GM23338 (cell line): ENCODE measurements at regions not wholly inside any gene's neighbourhood (a gene's known extent, or its start where the extent isn't known, plus 50 kb on each side); places are given as distances from the start of the nearest gene placed in this dataset.

Experiments used
- ATAC-seq: fragments of 200-7000 bp; cut with Tn5 transposase; 3 replicates; pipeline ENCODE4 v1.9.1; 2020
- DNase-seq: peaks from one replicate; pipeline ENCODE4 v3.0.0-alpha.2; 2015; ENCODE audit warnings: low spot score
- H2AFZ ChIP-seq: fragments of 200-600 bp; sonication (generic); 2 replicates; pipeline ENCODE4 v1.8.0; 2016; ENCODE audit warnings: antibody characterized with exemption, mild to moderate bottlenecking, moderate library complexity
- H3F3A ChIP-seq: fragments of 200-600 bp; sonication (generic); replicated peaks from 2 replicates; pipeline ENCODE4 v1.8.0; 2017; ENCODE audit warnings: antibody characterized with exemption, mixed run types, low read depth
- H3K27ac ChIP-seq: fragments of 200-600 bp; sonication (generic); 2 replicates; pipeline ENCODE4 v1.6.1; 2016; ENCODE audit warnings: low read depth
- H3K27me3 ChIP-seq: fragments of 200-600 bp; sonication (generic); 2 replicates; pipeline ENCODE4 v1.8.0; 2016; ENCODE audit warnings: mild to moderate bottlenecking, mixed run types, moderate library complexity; ENCODE audit not compliant: insufficient read depth
- H3K36me3 ChIP-seq: fragments of 200-600 bp; sonication (generic); 2 replicates; pipeline ENCODE4 v1.8.0; 2016; ENCODE audit warnings: mild to moderate bottlenecking; ENCODE audit not compliant: insufficient read depth
- H3K4me1 ChIP-seq: fragments of 200-600 bp; sonication (generic); 2 replicates; pipeline ENCODE4 v1.8.0; 2016; ENCODE audit warnings: mild to moderate bottlenecking, moderate library complexity; ENCODE audit not compliant: insufficient read depth
- H3K4me2 ChIP-seq: fragments of 200-600 bp; sonication (generic); 2 replicates; pipeline ENCODE4 v1.7.1; 2017; ENCODE audit warnings: mixed run types
- H3K4me3 ChIP-seq: fragments of 200-600 bp; sonication (generic); 2 replicates; pipeline ENCODE4 v1.6.1; 2016; ENCODE audit warnings: mixed run types
- H3K79me2 ChIP-seq: fragments of 200-600 bp; sonication (generic); replicated peaks from 2 replicates; pipeline ENCODE4 v1.8.0; 2017; ENCODE audit warnings: mild to moderate bottlenecking; ENCODE audit not compliant: insufficient read depth
- H3K9me2 ChIP-seq: fragments of 200-600 bp; sonication (generic); 2 replicates; pipeline ENCODE4 v1.8.0; 2017; ENCODE audit not compliant: insufficient read depth
- H4K20me1 ChIP-seq: fragments of 200-600 bp; sonication (generic); replicated peaks from 2 replicates; pipeline ENCODE4 v1.8.0; 2017; ENCODE audit warnings: mild to moderate bottlenecking; ENCODE audit not compliant: insufficient read depth
- H3K27ac Mint-ChIP-seq: 2 replicates; pipeline ENCODE4 v1.8.0; 2020; ENCODE audit warnings: inconsistent platforms, mild to moderate bottlenecking, moderate library complexity, mixed read lengths
- H3K27me3 Mint-ChIP-seq: 3 replicates; pipeline ENCODE4 v1.8.0; 2022; ENCODE audit warnings: low read depth, mild to moderate bottlenecking, moderate library complexity, mixed read lengths, inconsistent platforms; ENCODE audit not compliant: insufficient read depth, poor library complexity
- H3K36me3 Mint-ChIP-seq: 3 replicates; pipeline ENCODE4 v1.8.0; 2021; ENCODE audit warnings: low read depth, mild to moderate bottlenecking, inconsistent platforms, moderate library complexity, mixed read lengths
- H3K4me1 Mint-ChIP-seq: 3 replicates; pipeline ENCODE4 v1.8.0; 2020; ENCODE audit warnings: mild to moderate bottlenecking, inconsistent platforms, mixed read lengths
- H3K4me3 Mint-ChIP-seq: 3 replicates; pipeline ENCODE4 v1.8.0; 2021; ENCODE audit warnings: moderate library complexity, mild to moderate bottlenecking, inconsistent platforms, mixed read lengths
- H3K9me3 Mint-ChIP-seq: 3 replicates; pipeline ENCODE4 v1.8.0; 2020; ENCODE audit warnings: moderate library complexity, mild to moderate bottlenecking, inconsistent platforms, mixed read lengths
- NANOG ChIP-seq: IDR thresholded peaks from 2 replicates; pipeline ENCODE4 v1.6.1; 2016; ENCODE audit warnings: antibody characterized with exemption, borderline replicate concordance
- POLR2AphosphoS5 ChIP-seq: IDR thresholded peaks from 2 replicates; pipeline ENCODE4 v1.6.1; 2016; ENCODE audit warnings: antibody characterized with exemption, low read depth
- ZNF114 ChIP-seq: fragments of 250-450 bp; sonication (Bioruptor Pico); IDR thresholded peaks from 2 replicates; pipeline ENCODE4 v1.5.0; 2020; ENCODE audit warnings: mild to moderate bottlenecking, moderate library complexity
- TF ChIP-seq, protein P1 (sequence below): IDR thresholded peaks from one replicate; pipeline ENCODE4 v1.6.1; 2018; ENCODE audit warnings: antibody characterized with exemption; ENCODE audit not compliant: unreplicated experiment
- TF ChIP-seq, protein P2 (sequence below): IDR thresholded peaks from 2 replicates; pipeline ENCODE4 v1.6.1; 2016; ENCODE audit warnings: antibody characterized with exemption
- TF ChIP-seq, protein P3 (sequence below): fragments of 250-450 bp; sonication (Bioruptor Pico); IDR thresholded peaks from 2 replicates; pipeline ENCODE4 v1.5.0; 2020; ENCODE audit warnings: mild to moderate bottlenecking, moderate library complexity
- TF ChIP-seq, protein P4 (sequence below), 2 experiments: fragments of 200-600 bp in 1 of 2; sonication (generic) in 1 of 2; conservative IDR thresholded peaks; 2 replicates each; pipeline versions ENCODE4 v1.5.1 to v1.6.1; 2016 to 2017; ENCODE audit warnings: antibody characterized with exemption in 2 of 2, low read depth in 2 of 2, mild to moderate bottlenecking in 2 of 2, moderate library complexity in 1 of 2

DNA sequence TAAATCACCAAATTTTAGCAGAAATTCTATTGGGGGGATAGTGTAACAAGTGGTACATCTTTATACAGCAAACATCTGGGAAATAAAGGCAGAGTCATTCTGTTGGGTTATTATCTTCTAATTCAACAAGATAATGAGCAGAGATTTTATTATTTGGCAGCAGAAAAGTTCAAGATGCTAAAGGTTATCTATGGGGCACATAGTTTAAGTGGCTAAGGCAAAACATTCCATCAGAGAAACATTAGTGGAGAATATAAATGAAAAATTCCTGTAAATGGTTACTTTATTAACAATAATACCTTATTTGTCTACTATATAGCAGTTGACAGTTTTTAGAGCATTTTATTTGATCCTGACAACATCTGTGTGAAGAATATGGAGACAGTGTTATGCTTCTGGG, 815.7 kb downstream of the NCAM2 start:
- DNase-seq, result no peak
- Histone ChIP-seq H3K9me2 (no peaks in the 10 kb centered on the region), H3K4me2 (no peak overlapping the region), H3K79me2 (no peaks in the 10 kb centered on the region), H4K20me1 (no peaks in the 10 kb centered on the region), H3F3A (no peaks in the 10 kb centered on the region), H2AFZ (no peak overlapping the region), H3K4me1 (no peaks in the 10 kb centered on the region), H3K27ac (no peak overlapping the region), H3K36me3 (no peaks in the 10 kb centered on the region), H3K4me3 (no peak overlapping the region), H3K27me3 (no peaks in the 10 kb centered on the region)
- Mint-ChIP-seq H3K4me1 (no peaks in the 10 kb centered on the region), H3K36me3 (no peaks in the 10 kb centered on the region), H3K27me3 (no peaks in the 10 kb centered on the region), H3K9me3 (no peaks in the 10 kb centered on the region), H3K27ac (no peak overlapping the region), H3K4me3 (no peak overlapping the region)
- TF ChIP-seq ZNF114 (CRISPR knock-in tag) (no peak), NANOG (no peak), POLR2AphosphoS5 (no peak)
- TF ChIP-seq, protein P1, sequence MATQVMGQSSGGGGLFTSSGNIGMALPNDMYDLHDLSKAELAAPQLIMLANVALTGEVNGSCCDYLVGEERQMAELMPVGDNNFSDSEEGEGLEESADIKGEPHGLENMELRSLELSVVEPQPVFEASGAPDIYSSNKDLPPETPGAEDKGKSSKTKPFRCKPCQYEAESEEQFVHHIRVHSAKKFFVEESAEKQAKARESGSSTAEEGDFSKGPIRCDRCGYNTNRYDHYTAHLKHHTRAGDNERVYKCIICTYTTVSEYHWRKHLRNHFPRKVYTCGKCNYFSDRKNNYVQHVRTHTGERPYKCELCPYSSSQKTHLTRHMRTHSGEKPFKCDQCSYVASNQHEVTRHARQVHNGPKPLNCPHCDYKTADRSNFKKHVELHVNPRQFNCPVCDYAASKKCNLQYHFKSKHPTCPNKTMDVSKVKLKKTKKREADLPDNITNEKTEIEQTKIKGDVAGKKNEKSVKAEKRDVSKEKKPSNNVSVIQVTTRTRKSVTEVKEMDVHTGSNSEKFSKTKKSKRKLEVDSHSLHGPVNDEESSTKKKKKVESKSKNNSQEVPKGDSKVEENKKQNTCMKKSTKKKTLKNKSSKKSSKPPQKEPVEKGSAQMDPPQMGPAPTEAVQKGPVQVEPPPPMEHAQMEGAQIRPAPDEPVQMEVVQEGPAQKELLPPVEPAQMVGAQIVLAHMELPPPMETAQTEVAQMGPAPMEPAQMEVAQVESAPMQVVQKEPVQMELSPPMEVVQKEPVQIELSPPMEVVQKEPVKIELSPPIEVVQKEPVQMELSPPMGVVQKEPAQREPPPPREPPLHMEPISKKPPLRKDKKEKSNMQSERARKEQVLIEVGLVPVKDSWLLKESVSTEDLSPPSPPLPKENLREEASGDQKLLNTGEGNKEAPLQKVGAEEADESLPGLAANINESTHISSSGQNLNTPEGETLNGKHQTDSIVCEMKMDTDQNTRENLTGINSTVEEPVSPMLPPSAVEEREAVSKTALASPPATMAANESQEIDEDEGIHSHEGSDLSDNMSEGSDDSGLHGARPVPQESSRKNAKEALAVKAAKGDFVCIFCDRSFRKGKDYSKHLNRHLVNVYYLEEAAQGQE, result no peak
- TF ChIP-seq, protein P2, sequence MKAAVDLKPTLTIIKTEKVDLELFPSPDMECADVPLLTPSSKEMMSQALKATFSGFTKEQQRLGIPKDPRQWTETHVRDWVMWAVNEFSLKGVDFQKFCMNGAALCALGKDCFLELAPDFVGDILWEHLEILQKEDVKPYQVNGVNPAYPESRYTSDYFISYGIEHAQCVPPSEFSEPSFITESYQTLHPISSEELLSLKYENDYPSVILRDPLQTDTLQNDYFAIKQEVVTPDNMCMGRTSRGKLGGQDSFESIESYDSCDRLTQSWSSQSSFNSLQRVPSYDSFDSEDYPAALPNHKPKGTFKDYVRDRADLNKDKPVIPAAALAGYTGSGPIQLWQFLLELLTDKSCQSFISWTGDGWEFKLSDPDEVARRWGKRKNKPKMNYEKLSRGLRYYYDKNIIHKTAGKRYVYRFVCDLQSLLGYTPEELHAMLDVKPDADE, result no peak
- TF ChIP-seq, protein P3, sequence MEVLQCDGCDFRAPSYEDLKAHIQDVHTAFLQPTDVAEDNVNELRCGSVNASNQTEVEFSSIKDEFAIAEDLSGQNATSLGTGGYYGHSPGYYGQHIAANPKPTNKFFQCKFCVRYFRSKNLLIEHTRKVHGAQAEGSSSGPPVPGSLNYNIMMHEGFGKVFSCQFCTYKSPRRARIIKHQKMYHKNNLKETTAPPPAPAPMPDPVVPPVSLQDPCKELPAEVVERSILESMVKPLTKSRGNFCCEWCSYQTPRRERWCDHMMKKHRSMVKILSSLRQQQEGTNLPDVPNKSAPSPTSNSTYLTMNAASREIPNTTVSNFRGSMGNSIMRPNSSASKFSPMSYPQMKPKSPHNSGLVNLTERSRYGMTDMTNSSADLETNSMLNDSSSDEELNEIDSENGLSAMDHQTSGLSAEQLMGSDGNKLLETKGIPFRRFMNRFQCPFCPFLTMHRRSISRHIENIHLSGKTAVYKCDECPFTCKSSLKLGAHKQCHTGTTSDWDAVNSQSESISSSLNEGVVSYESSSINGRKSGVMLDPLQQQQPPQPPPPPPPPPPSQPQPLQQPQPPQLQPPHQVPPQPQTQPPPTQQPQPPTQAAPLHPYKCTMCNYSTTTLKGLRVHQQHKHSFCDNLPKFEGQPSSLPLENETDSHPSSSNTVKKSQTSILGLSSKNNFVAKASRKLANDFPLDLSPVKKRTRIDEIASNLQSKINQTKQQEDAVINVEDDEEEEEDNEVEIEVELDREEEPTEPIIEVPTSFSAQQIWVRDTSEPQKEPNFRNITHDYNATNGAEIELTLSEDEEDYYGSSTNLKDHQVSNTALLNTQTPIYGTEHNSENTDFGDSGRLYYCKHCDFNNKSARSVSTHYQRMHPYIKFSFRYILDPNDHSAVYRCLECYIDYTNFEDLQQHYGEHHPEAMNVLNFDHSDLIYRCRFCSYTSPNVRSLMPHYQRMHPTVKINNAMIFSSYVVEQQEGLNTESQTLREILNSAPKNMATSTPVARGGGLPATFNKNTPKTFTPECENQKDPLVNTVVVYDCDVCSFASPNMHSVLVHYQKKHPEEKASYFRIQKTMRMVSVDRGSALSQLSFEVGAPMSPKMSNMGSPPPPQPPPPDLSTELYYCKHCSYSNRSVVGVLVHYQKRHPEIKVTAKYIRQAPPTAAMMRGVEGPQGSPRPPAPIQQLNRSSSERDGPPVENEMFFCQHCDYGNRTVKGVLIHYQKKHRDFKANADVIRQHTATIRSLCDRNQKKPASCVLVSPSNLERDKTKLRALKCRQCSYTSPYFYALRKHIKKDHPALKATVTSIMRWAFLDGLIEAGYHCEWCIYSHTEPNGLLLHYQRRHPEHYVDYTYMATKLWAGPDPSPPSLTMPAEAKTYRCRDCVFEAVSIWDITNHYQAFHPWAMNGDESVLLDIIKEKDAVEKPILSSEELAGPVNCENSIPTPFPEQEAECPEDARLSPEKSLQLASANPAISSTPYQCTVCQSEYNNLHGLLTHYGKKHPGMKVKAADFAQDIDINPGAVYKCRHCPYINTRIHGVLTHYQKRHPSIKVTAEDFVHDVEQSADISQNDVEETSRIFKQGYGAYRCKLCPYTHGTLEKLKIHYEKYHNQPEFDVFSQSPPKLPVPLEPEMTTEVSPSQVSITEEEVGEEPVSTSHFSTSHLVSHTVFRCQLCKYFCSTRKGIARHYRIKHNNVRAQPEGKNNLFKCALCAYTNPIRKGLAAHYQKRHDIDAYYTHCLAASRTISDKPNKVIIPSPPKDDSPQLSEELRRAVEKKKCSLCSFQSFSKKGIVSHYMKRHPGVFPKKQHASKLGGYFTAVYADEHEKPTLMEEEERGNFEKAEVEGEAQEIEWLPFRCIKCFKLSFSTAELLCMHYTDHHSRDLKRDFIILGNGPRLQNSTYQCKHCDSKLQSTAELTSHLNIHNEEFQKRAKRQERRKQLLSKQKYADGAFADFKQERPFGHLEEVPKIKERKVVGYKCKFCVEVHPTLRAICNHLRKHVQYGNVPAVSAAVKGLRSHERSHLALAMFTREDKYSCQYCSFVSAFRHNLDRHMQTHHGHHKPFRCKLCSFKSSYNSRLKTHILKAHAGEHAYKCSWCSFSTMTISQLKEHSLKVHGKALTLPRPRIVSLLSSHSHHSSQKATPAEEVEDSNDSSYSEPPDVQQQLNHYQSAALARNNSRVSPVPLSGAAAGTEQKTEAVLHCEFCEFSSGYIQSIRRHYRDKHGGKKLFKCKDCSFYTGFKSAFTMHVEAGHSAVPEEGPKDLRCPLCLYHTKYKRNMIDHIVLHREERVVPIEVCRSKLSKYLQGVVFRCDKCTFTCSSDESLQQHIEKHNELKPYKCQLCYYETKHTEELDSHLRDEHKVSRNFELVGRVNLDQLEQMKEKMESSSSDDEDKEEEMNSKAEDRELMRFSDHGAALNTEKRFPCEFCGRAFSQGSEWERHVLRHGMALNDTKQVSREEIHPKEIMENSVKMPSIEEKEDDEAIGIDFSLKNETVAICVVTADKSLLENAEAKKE (CRISPR knock-in tag), result no peak
- TF ChIP-seq, protein P4, sequence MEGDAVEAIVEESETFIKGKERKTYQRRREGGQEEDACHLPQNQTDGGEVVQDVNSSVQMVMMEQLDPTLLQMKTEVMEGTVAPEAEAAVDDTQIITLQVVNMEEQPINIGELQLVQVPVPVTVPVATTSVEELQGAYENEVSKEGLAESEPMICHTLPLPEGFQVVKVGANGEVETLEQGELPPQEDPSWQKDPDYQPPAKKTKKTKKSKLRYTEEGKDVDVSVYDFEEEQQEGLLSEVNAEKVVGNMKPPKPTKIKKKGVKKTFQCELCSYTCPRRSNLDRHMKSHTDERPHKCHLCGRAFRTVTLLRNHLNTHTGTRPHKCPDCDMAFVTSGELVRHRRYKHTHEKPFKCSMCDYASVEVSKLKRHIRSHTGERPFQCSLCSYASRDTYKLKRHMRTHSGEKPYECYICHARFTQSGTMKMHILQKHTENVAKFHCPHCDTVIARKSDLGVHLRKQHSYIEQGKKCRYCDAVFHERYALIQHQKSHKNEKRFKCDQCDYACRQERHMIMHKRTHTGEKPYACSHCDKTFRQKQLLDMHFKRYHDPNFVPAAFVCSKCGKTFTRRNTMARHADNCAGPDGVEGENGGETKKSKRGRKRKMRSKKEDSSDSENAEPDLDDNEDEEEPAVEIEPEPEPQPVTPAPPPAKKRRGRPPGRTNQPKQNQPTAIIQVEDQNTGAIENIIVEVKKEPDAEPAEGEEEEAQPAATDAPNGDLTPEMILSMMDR (conservative IDR thresholded peaks at IDR 0.05; ENCODE audit: low read depth in 2 of 2), result no peak
- no peak for ATAC-seq
